Left ventricle myocardium inferior (tissue), 1 donor: ENCODE measurements at regions not wholly inside any gene's neighbourhood (a gene's known extent, or its start where the extent isn't known, plus 50 kb on each side); places are given as distances from the start of the nearest gene placed in this dataset.

ENCODE experiments used
- DNase-seq: peaks from one replicate; pipeline ENCODE4 v3.0.0-alpha.2; 2020
- H3K27ac ChIP-seq: fragments of 200-600 bp; replicated peaks from 2 replicates; pipeline ENCODE4 v1.8.0; 2021
- H3K27me3 ChIP-seq: fragments of 200-600 bp; 2 replicates; pipeline ENCODE4 v1.8.0; 2021; ENCODE audit warnings: low read depth
- H3K36me3 ChIP-seq: fragments of 200-600 bp; 2 replicates; pipeline ENCODE4 v1.8.0; 2021
- H3K4me1 ChIP-seq: fragments of 200-600 bp; 2 replicates; pipeline ENCODE4 v1.8.0; 2021
- H3K4me3 ChIP-seq: fragments of 200-600 bp; 2 replicates; pipeline ENCODE4 v1.8.0; 2021; ENCODE audit warnings: mild to moderate bottlenecking, moderate library complexity
- H3K9me3 ChIP-seq: fragments of 200-600 bp; replicated peaks from 2 replicates; pipeline ENCODE4 v1.8.0; 2021
- CTCF ChIP-seq: fragments of 200-600 bp; IDR thresholded peaks from 2 replicates; pipeline ENCODE4 v1.8.0; 2021; ENCODE audit warnings: antibody characterized with exemption, mild to moderate bottlenecking, borderline replicate concordance
- intact Hi-C: fragments of 100-400 bp; cut with micrococcal nuclease; formaldehyde crosslinking; loops from one replicate; pipeline ENCODE4 v1.11.0; 2022
- donor health status: DM: no; HTN: yes; CAD: no; lungs with severe emphysema.

GRCh38 chr3:34464646-34465045, 666.2 kb downstream of the PDCD6IP start:
- no peaks in the 10 kb centered on the region for H3K27me3 ChIP-seq
- DNase-seq, result no peak
- no peaks in the 10 kb centered on the region for H3K4me1 ChIP-seq
- no peak for TF ChIP-seq CTCF
- no peaks in the 10 kb centered on the region for H3K36me3 ChIP-seq
- peaks cover 22% of the 10 kb centered on the region for H3K9me3 ChIP-seq
- H3K27ac ChIP-seq, result no peak overlapping the region
- no peak overlapping the region for H3K4me3 ChIP-seq
- intact Hi-C loops, result no loop called here

- H3K4me3 ChIP-seq, result no peak overlapping the region
- TF ChIP-seq CTCF, result no peak
- no peak for DNase-seq
- intact Hi-C loops, result no loop called here
- no peaks in the 10 kb centered on the region for H3K27me3 ChIP-seq
- H3K27ac ChIP-seq, result no peak overlapping the region
- H3K4me1 ChIP-seq, result no peaks in the 10 kb centered on the region
- H3K36me3 ChIP-seq, result no peaks in the 10 kb centered on the region
- H3K9me3 ChIP-seq, result peaks cover 8% of the 10 kb centered on the region
Observed at GRCh38 chr3:34475851-34476250, 677.4 kb downstream of the PDCD6IP start.

DNA sequence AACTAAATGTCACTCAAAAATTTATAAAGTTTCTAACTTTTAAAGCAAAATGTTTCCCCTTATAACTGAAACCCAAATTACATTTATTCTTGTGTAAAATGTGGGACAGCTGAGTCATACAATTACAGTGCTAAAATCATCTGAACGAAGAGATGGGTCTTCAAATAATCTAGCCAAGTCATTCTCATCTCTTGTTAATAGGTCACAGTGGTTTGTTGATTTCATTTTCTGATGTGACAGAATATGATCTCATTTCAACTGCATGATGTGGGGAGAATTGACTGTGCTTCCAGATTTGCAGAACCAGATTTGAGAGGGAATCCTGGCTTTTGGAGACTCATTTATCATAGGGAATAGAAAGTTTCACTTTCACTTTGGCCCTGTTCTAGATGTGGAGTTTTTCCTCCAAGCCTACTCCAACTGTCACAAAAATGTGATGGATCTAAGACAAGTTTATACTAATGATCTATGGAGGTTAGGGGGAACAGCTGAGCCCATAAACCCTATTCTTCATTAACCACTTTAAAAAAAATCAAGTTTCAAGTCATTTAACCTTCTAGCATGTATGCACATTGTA, 685.0 kb downstream of the PDCD6IP start:
- Histone ChIP-seq H3K4me3 (peak overlapping the region; percentile 39), H3K27ac (no peak overlapping the region), H3K9me3 (no peaks in the 10 kb centered on the region), H3K36me3 (no peaks in the 10 kb centered on the region), H3K27me3 (no peaks in the 10 kb centered on the region), H3K4me1 (no peaks in the 10 kb centered on the region)
- intact Hi-C loops, result no loop called here
- DNase-seq, result no peak
- TF ChIP-seq CTCF, result no peak

GRCh38 chr3:34504366-34504765, 705.9 kb downstream of the PDCD6IP start:
- intact Hi-C loops, result no loop called here
- TF ChIP-seq CTCF, result no peak

DNA sequence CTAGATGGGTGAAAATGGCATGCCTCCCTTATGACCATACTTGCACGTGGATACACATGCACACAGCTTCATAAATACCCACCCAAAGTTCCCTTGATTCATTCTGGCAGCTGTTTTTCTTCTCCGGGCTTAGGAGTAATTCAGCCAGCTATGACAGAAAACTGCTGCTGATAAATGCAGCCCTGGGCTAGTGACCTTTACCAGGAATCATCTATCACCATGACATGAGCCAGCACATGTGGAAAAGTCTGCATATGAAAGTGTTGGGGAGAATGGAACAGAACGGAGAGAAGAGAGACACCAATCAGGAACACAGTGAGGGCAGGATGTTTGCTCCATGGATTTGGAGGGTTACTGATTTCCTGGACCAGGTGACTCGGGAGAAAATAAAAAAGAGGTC, 706.3 kb downstream of the PDCD6IP start:
- intact Hi-C loops, result no loop called here
- H3K27me3 ChIP-seq, result no peaks in the 10 kb centered on the region
- TF ChIP-seq CTCF, result no peak

More at GRCh38 chr3:34504366-34504765, 705.9 kb downstream of the PDCD6IP start:
- H3K27me3 ChIP-seq, result no peaks in the 10 kb centered on the region
- no peak for DNase-seq
- H3K9me3 ChIP-seq, result no peaks in the 10 kb centered on the region
- H3K4me3 ChIP-seq, result no peak overlapping the region
- no peaks in the 10 kb centered on the region for H3K4me1 ChIP-seq
- no peak overlapping the region for H3K27ac ChIP-seq
- no peaks in the 10 kb centered on the region for H3K36me3 ChIP-seq

GRCh38 chr3:34508732-34509131, 710.3 kb downstream of the PDCD6IP start:
- Histone ChIP-seq H3K4me1 (no peaks in the 10 kb centered on the region), H3K27ac (no peak overlapping the region), H3K9me3 (no peaks in the 10 kb centered on the region), H3K27me3 (no peaks in the 10 kb centered on the region), H3K4me3 (no peak overlapping the region), H3K36me3 (no peaks in the 10 kb centered on the region)
- intact Hi-C loops, result no loop called here
- DNase-seq, result no peak
- no peak for TF ChIP-seq CTCF

More for the DNA sequence above, 706.3 kb downstream of the PDCD6IP start:
- no peaks in the 10 kb centered on the region for H3K36me3 ChIP-seq
- no peaks in the 10 kb centered on the region for H3K4me1 ChIP-seq
- no peak for DNase-seq
- no peak overlapping the region for H3K27ac ChIP-seq
- no peaks in the 10 kb centered on the region for H3K9me3 ChIP-seq
- H3K4me3 ChIP-seq, result no peak overlapping the region
